GM12878 (cell line): ENCODE measurements at regions not wholly inside any gene's neighbourhood (a gene's known extent, or its start where the extent isn't known, plus 50 kb on each side); places are given as distances from the start of the nearest gene placed in this dataset.

Source experiments
- ATAC-seq: fragments of 200-7000 bp; cut with Tn5 transposase; 3 replicates; pipeline ENCODE4 v1.9.1; 2020; ENCODE audit warnings: mild to moderate bottlenecking, moderate library complexity
- BruUV-seq: library from RNA; stranded (reverse); fragments of 400-500 nt; replicated peaks from 2 replicates; lab custom pipeline; 2021; lab: Mats Ljungman, UMichigan
- CTCF ChIA-PET: fragments of 300-600 bp; sonication (Branson Sonifier 250); formaldehyde crosslinking; extraction: SDS; loops from one replicate; lab custom pipeline; 2021; ENCODE audit warnings: inconsistent platforms; lab: Yijun Ruan, JAX
- POLR2A ChIA-PET: fragments of 350-600 bp; formaldehyde crosslinking; extraction: SDS; loops from one replicate; lab custom pipeline; 2021; ENCODE audit warnings: inconsistent platforms; lab: Charles Lee
- RAD21 ChIA-PET: fragments of 300-600 bp; sonication (Branson Sonifier 250); formaldehyde crosslinking; loops from one replicate; lab custom pipeline; 2023; ENCODE audit warnings: antibody characterized with exemption; ENCODE audit not compliant: unreplicated experiment; lab: Charles Lee
- SMC1A ChIA-PET: fragments of 300-600 bp; sonication (Branson Sonifier 250); formaldehyde crosslinking; loops from one replicate; lab custom pipeline; 2023; ENCODE audit not compliant: unreplicated experiment, uncharacterized antibody; lab: Charles Lee
- DNase-seq: peaks from one replicate; pipeline ENCODE4 v3.0.0-alpha.2; 2011; ENCODE audit warnings: low read depth, low spot score
- FAIRE-seq: peaks from 3 replicates; lab custom pipeline; 2011; peaks lifted over from hg19 to GRCh38; lab: Jason Lieb, UNC
- H2AFZ ChIP-seq: 2 replicates; pipeline ENCODE4 v1.6.0; 2011; ENCODE audit warnings: low read depth, low read length, control low read depth; ENCODE audit not compliant: control insufficient read depth
- H3K27ac ChIP-seq: 2 replicates; pipeline ENCODE4 v1.5.1; 2011; ENCODE audit warnings: control low read depth; ENCODE audit not compliant: control insufficient read depth, insufficient read depth
- H3K27me3 ChIP-seq, 2 experiments: replicated peaks in 1 of 2; 2 replicates each; pipeline versions ENCODE4 v1.6.0 to v1.6.1; 2011; ENCODE audit warnings: low read length in 1 of 2; ENCODE audit not compliant: control insufficient read depth in 2 of 2, insufficient read depth in 2 of 2
- H3K36me3 ChIP-seq, 2 experiments: 2 replicates each; pipeline ENCODE4 v1.5.1; 2011; ENCODE audit warnings: low read length in 1 of 2; ENCODE audit not compliant: control insufficient read depth in 2 of 2, insufficient read depth in 2 of 2
- H3K4me1 ChIP-seq: 2 replicates; pipeline ENCODE4 v1.6.1; 2011; ENCODE audit warnings: mild to moderate bottlenecking, low read length, moderate library complexity, mixed read lengths; ENCODE audit not compliant: control insufficient read depth, insufficient read depth
- H3K4me2 ChIP-seq: 2 replicates; pipeline ENCODE4 v1.6.0; 2011; ENCODE audit warnings: control low read depth; ENCODE audit not compliant: control insufficient read depth, insufficient read depth
- H3K4me3 ChIP-seq: fragments of 200-600 bp; sonication (generic); 2 replicates; pipeline ENCODE4 v1.5.1; 2016
- H3K79me2 ChIP-seq: 2 replicates; pipeline ENCODE4 v1.6.0; 2011; ENCODE audit warnings: low read length; ENCODE audit not compliant: control insufficient read depth, insufficient read depth
- H3K9ac ChIP-seq: 2 replicates; pipeline ENCODE4 v1.8.0; 2011; ENCODE audit warnings: low read length, control low read depth, mixed read lengths; ENCODE audit not compliant: control insufficient read depth, insufficient read depth
- H3K9me3 ChIP-seq: replicated peaks from 3 replicates; pipeline ENCODE4 v1.5.1; 2011; ENCODE audit warnings: mild to moderate bottlenecking, low read length; ENCODE audit not compliant: control insufficient read depth, insufficient read depth
- H4K20me1 ChIP-seq: 2 replicates; pipeline ENCODE4 v1.6.0; 2011; ENCODE audit not compliant: control insufficient read depth, insufficient read depth
- NR2C1 ChIP-seq: fragments of 450-650 bp; IDR thresholded peaks from 2 replicates; pipeline ENCODE4 v1.6.1; 2017; ENCODE audit warnings: antibody characterized with exemption, mild to moderate bottlenecking, moderate library complexity
- SRF ChIP-seq, 2 experiments: IDR thresholded peaks; 2 replicates each; pipeline ENCODE4 v1.6.1; 2011; ENCODE audit warnings: low read depth in 2 of 2, low read length in 2 of 2, mild to moderate bottlenecking in 1 of 2, moderate library complexity in 1 of 2
- STAT3 ChIP-seq: IDR thresholded peaks from 2 replicates; pipeline ENCODE4 v1.6.1; 2011; ENCODE audit warnings: low read depth, low read length, improper control_type of control experiment
- WGBS: methylation state at CpG from one replicate; pipeline ENCODE4 v1.1.6; 2016; ENCODE audit warnings: low lambda C conversion rate; ENCODE audit not compliant: insufficient replicate concordance, insufficient coverage; ENCODE audit errors: missing lambda C conversion rate; 5-methylcytosine and 5-hydroxymethylcytosine counted together
- in situ Hi-C: fragments of 300-500 bp; cut with MboI; formaldehyde crosslinking; loops from 9 replicates; pipeline ENCODE4 v1.14.3; 2018; ENCODE audit warnings: mixed read lengths
- intact Hi-C: fragments of 100-400 bp; cut with micrococcal nuclease; formaldehyde crosslinking; loops from one replicate; pipeline ENCODE4 v1.14.2; 2022; ENCODE audit not compliant: unreplicated experiment
- TF ChIP-seq, protein P1 (sequence below): fragments of 450-650 bp; formaldehyde crosslinking; IDR thresholded peaks from 2 replicates; pipeline ENCODE4 v1.4.0; 2022; ENCODE audit warnings: mild to moderate bottlenecking, moderate library complexity
- TF ChIP-seq, protein P2 (sequence below): IDR thresholded peaks from 2 replicates; pipeline ENCODE4 v1.6.1; 2011; ENCODE audit warnings: mild to moderate bottlenecking, low read depth, low read length, moderate library complexity; ENCODE audit not compliant: insufficient replicate concordance

DNA sequence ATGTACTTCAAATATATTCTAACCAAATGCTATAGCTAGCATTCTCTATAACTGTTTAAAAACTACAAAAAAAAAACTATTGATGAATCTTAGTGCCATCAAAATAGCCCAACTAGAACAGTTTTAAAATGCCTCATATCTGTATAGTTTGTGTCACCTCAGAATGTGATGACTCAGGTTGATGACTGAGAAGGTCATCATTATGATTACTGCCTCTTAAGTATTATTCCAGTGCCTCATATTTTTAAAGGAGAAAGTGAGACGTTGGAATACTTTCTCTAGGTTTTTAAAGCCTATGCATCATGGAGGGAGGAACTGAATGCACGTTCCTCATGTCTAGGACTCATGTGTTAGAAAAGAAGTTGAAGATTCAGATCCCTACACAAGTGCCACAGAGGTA, 88.2 kb downstream of the TMA16 start:
- ATAC-seq (no peak), DNase-seq (no peak), FAIRE-seq (no peak)
- Histone ChIP-seq H3K4me2 (no peak overlapping the region), H3K27me3 (no peaks in the 10 kb centered on the region), H3K9ac (no peak overlapping the region), H3K79me2 (no peaks in the 10 kb centered on the region), H3K4me1 (no peaks in the 10 kb centered on the region), H3K36me3 (no peaks in the 10 kb centered on the region), H3K4me3 (no peak overlapping the region), H3K27ac (no peak overlapping the region), H3K9me3 (no peaks in the 10 kb centered on the region; the same call in 2 of the 3 replicates), H4K20me1 (no peaks in the 10 kb centered on the region), H2AFZ (no peak overlapping the region)
- ChIA-PET SMC1A (interaction anchor here (0.7 to 1.1 kb wide), 2 partner anchors 35 to 81 kb away, joined by 3 to 4 read pairs; no protein-coding TSS in a partner anchor), CTCF (interaction anchor here (0.6 to 1.5 kb wide), 4 partner anchors 9 to 165 kb away, joined by 3 to 4 read pairs (median 3); no protein-coding TSS in a partner anchor), RAD21 (no interaction called here), POLR2A (no interaction called here)
- intact Hi-C loops (no loop called here), in situ Hi-C loops (no loop called here)
- no TSS peak for BruUV-seq
- 4% methylated on average over 2 of the region's 2 CpGs for WGBS
- TF ChIP-seq, protein P1, sequence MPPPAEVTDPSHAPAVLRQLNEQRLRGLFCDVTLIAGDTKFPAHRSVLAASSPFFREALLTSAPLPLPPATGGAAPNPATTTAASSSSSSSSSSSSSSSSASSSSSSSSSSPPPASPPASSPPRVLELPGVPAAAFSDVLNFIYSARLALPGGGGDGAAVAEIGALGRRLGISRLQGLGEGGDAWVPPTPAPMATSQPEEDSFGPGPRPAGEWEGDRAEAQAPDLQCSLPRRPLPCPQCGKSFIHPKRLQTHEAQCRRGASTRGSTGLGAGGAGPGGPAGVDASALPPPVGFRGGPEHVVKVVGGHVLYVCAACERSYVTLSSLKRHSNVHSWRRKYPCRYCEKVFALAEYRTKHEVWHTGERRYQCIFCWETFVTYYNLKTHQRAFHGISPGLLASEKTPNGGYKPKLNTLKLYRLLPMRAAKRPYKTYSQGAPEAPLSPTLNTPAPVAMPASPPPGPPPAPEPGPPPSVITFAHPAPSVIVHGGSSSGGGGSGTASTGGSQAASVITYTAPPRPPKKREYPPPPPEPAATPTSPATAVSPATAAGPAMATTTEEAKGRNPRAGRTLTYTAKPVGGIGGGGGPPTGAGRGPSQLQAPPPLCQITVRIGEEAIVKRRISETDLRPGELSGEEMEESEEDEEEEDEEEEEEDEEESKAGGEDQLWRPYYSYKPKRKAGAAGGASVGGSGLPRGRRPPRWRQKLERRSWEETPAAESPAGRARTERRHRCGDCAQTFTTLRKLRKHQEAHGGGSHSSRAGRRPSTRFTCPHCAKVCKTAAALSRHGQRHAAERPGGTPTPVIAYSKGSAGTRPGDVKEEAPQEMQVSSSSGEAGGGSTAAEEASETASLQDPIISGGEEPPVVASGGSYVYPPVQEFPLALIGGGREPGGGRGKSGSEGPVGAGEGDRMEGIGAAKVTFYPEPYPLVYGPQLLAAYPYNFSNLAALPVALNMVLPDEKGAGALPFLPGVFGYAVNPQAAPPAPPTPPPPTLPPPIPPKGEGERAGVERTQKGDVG (CRISPR knock-in tag): no peak
- TF ChIP-seq SRF (IDR thresholded peaks at IDR 0.05; ENCODE audit: low read depth in 2 of 2, low read length in 2 of 2): no peak
- no peak for TF ChIP-seq STAT3
- no peak for TF ChIP-seq NR2C1
- TF ChIP-seq, protein P2, sequence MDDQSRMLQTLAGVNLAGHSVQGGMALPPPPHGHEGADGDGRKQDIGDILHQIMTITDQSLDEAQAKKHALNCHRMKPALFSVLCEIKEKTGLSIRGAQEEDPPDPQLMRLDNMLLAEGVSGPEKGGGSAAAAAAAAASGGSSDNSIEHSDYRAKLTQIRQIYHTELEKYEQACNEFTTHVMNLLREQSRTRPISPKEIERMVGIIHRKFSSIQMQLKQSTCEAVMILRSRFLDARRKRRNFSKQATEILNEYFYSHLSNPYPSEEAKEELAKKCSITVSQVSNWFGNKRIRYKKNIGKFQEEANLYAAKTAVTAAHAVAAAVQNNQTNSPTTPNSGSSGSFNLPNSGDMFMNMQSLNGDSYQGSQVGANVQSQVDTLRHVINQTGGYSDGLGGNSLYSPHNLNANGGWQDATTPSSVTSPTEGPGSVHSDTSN: no peak
